ENCODE measurements at regions not wholly inside any gene's neighbourhood (a gene's known extent, or its start where the extent isn't known, plus 50 kb on each side); places are given as distances from the start of the nearest gene placed in this dataset.

- H3K36me3 ChIP-seq (ENCODE audit: low read depth) = no peaks in the 10 kb centered on the region
- H3F3A ChIP-seq (ENCODE audit: insufficient read depth, low read depth) = no peaks in the 10 kb centered on the region
- CTCF ChIA-PET = interaction anchor here (0.7 kb wide), 1 partner anchor 24 kb away, joined by 3 read pairs; no protein-coding TSS in a partner anchor
- H3K4me3 ChIP-seq = no peak overlapping the region
- intact Hi-C loops (cut with micrococcal nuclease; ENCODE audit: unreplicated experiment) = no loop called here
- no peaks in the 10 kb centered on the region for H3K4me1 ChIP-seq (replicated peaks; ENCODE audit: insufficient read depth)
- no peaks in the 10 kb centered on the region for H3K9me2 ChIP-seq (ENCODE audit: insufficient read depth)
- H3K79me2 ChIP-seq (ENCODE audit: low read depth) = no peaks in the 10 kb centered on the region
- TF ChIP-seq CTCF (conservative IDR thresholded peaks at IDR 0.05) = no peak
- no peak for TF ChIP-seq EZH2 (IDR thresholded peaks at IDR 0.05; ENCODE audit: low read depth)
- no peaks in the 10 kb centered on the region for H3K9me3 ChIP-seq (ENCODE audit: insufficient read depth, low read depth)
- BruUV-seq (replicated peaks) = no TSS peak
- no peaks in the 10 kb centered on the region for H4K20me1 ChIP-seq (ENCODE audit: insufficient read depth)
- POLR2A ChIA-PET (ENCODE audit: unreplicated experiment) = no interaction called here
- H3K27ac ChIP-seq = no peak overlapping the region
- no peak overlapping the region for H2AFZ ChIP-seq
- H3K27me3 ChIP-seq (ENCODE audit: insufficient read depth, low read depth) = no peaks in the 10 kb centered on the region
- H3K4me2 ChIP-seq = no peak overlapping the region
- DNase-seq = no peak
These were observed 96.3 kb upstream of the TNFSF11 start for GRCh38 chr13:42477596-42478190.

- Histone ChIP-seq H3K79me2 (ENCODE audit: low read depth) (no peaks in the 10 kb centered on the region), H3K36me3 (ENCODE audit: low read depth) (no peaks in the 10 kb centered on the region), H3F3A (ENCODE audit: insufficient read depth, low read depth) (no peaks in the 10 kb centered on the region), H3K9me2 (ENCODE audit: insufficient read depth) (no peaks in the 10 kb centered on the region), H3K4me3 (no peak overlapping the region), H2AFZ (no peak overlapping the region), H3K4me2 (no peak overlapping the region), H3K4me1 (replicated peaks; ENCODE audit: insufficient read depth) (no peaks in the 10 kb centered on the region), H3K9me3 (ENCODE audit: insufficient read depth, low read depth) (no peaks in the 10 kb centered on the region), H4K20me1 (ENCODE audit: insufficient read depth) (no peaks in the 10 kb centered on the region), H3K27me3 (ENCODE audit: insufficient read depth, low read depth) (no peaks in the 10 kb centered on the region), H3K27ac (no peak overlapping the region)
- TF ChIP-seq CTCF (conservative IDR thresholded peaks at IDR 0.05) (peak; percentile 33; the same call in 1 of the 2 replicates), EZH2 (IDR thresholded peaks at IDR 0.05; ENCODE audit: low read depth) (no peak)
- intact Hi-C loops (cut with micrococcal nuclease; ENCODE audit: unreplicated experiment) = no loop called here
- POLR2A ChIA-PET (ENCODE audit: unreplicated experiment) = no interaction called here
- no peak for DNase-seq
- CTCF ChIA-PET = no interaction called here
- no TSS peak for BruUV-seq (replicated peaks)
These were observed 95.3 kb upstream of the TNFSF11 start for GRCh38 chr13:42478531-42479156.

- peaks cover 33% of the 10 kb centered on the region for H3K4me1 ChIP-seq (replicated peaks; ENCODE audit: insufficient read depth)
- DNase-seq = no peak
- no peaks in the 10 kb centered on the region for H3K9me2 ChIP-seq (ENCODE audit: insufficient read depth)
- H3K4me3 ChIP-seq = no peak overlapping the region
- H3K9me3 ChIP-seq (ENCODE audit: insufficient read depth, low read depth) = no peaks in the 10 kb centered on the region
- peaks cover 19% of the 10 kb centered on the region; the same call in 1 of the 2 replicates for H3F3A ChIP-seq (ENCODE audit: insufficient read depth, low read depth)
- H2AFZ ChIP-seq = no peak overlapping the region
- BruUV-seq (replicated peaks) = no TSS peak
- ChIA-PET CTCF (no interaction called here), POLR2A (ENCODE audit: unreplicated experiment) (no interaction called here)
- H3K27ac ChIP-seq = no peak overlapping the region
- TF ChIP-seq EZH2 (IDR thresholded peaks at IDR 0.05; ENCODE audit: low read depth) = no peak
- no peak for TF ChIP-seq CTCF (conservative IDR thresholded peaks at IDR 0.05)
- H3K27me3 ChIP-seq (ENCODE audit: insufficient read depth, low read depth) = no peaks in the 10 kb centered on the region
- intact Hi-C loops (cut with micrococcal nuclease; ENCODE audit: unreplicated experiment) = no loop called here
- no peaks in the 10 kb centered on the region for H4K20me1 ChIP-seq (ENCODE audit: insufficient read depth)
- H3K36me3 ChIP-seq (ENCODE audit: low read depth) = no peaks in the 10 kb centered on the region
- no peak overlapping the region for H3K4me2 ChIP-seq
- H3K79me2 ChIP-seq (ENCODE audit: low read depth) = no peaks in the 10 kb centered on the region
These were observed 89.6 kb upstream of the TNFSF11 start for GRCh38 chr13:42484386-42484785.
